GM18508 (cell line): ENCODE measurements at regions not wholly inside any gene's neighbourhood (a gene's known extent, or its start where the extent isn't known, plus 50 kb on each side); places are given as distances from the start of the nearest gene placed in this dataset.
"Not testable (repeated sequence)": the region's sequence is repeated elsewhere in the genome, so short reads cannot be mapped to it uniquely, and the experiment has no call there.

Experiments used
- ATAC-seq: cut with Tn5 transposase; IDR thresholded peaks from one replicate; pipeline ENCODE4 v1.9.1; 2021; ENCODE audit warnings: moderate number of reproducible peaks; ENCODE audit not compliant: insufficient read depth, unreplicated experiment

DNA sequence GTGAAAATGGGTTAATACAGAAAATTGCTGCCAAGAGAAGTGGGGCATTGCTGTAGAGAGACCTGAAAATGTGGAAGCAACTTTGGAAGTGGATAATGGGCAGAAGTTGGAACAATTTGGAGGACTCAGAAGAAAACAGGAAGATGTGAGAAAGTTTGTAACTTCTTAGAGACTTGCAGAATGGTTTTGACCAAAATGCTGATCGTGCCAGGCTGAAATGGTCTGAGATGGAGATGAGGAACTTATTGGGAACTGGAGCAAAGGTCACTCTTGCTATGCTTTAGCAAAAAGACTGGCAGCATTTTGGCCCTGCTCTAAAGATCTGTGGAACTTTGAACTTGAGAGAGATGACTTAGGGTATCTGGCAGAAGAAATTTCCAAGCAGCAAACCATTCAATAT lies 254.8 kb downstream of the KBTBD8 start:
- not testable (repeated sequence) for ATAC-seq

DNA sequence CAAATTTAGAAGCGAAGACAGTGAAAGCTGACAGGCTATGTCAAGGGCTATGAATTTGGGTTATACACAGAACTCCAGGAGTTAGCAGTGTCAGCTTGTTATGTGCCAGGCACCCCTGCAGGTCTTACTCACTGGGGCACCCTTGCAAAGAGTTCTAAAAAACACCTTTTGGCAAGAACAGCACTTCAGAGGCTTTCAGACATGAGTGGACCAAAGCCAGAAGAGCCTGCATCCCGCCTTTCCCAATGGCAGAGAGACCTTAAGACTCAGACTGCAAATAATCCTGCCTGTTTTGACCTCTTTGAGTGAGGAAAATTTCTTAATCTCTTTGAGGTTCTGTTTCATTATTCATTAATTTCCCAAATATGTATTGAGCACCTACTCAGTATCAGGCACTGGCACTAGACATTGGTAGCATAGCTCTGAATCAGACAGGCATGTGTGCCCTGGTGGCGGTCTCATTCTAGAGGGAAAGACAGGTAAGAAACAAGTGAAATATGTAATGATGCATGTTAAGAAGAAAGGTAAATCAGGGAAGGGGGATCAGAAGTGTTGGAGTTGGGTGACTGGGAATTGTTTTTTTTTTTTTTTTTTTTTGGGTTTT lies 280.0 kb downstream of the KBTBD8 start:
- ATAC-seq, result no peak

DNA sequence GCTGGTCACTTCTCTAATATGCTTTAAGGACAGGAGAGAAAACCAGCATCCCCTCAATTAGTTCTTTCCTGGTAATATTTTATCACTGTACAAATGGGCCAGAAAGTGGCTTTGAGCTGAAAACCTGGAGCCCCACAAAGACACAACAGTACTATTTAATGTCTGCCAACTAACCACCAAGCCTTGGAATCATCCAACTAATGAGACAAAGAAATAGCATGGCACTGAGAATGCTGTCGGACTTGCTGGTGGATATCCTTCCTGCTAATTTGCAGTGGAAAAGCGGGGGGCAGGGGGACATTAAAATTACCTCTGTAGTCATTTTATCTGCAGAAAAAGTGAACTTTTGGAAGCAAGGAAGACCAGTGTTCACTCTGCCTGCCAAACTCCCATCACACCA lies 288.5 kb downstream of the KBTBD8 start:
- ATAC-seq, result no peak

DNA sequence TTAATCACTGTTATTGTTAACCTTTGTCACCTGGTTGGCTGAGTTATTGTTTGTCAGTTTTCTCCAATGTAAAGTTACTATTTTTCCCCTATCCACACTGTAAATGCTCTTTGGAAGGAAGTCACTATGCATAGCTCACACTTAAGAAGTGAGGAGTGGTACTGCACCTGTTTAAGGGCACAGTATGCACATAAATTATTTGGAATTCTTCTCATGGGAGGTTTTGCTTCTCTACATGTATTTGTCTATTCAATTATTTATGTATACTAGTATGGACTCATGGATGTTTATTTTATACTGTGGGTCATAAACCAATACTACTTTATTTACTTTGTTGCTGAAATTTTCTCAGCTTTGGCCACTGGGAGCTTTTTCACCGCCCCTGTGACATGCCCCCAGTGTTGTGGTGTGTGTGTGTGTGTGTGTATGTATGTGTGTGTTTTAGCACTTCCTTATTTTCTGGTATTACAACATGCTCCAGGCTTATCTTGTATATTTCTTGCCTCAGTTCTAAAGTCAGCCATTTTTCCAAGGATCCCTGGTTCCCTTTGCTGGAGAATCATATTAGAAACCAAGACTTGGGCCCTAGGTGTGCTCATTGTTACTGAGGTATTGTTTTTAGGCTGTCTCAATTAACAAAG lies 290.5 kb downstream of the KBTBD8 start:
- no peak for ATAC-seq

DNA sequence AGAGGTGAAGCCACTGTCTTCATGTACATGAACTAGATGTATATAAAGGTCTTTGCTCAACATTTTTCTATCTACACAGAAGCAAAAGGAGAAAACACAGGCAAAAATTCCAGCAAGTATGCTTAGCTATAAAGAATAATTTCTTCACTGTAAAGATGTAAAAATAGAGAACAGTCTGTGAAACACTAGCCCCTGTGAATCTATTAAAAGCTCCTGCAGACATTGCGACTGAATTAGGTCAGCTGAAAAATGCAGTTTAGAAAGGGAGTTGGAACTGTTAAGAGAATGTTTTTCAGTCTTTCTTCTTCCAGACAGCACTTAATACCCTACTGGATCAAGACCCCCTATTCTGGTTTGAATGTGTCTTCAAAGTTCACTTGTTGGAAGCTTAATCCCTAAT lies 291.5 kb downstream of the KBTBD8 start:
- ATAC-seq, result no peak

DNA sequence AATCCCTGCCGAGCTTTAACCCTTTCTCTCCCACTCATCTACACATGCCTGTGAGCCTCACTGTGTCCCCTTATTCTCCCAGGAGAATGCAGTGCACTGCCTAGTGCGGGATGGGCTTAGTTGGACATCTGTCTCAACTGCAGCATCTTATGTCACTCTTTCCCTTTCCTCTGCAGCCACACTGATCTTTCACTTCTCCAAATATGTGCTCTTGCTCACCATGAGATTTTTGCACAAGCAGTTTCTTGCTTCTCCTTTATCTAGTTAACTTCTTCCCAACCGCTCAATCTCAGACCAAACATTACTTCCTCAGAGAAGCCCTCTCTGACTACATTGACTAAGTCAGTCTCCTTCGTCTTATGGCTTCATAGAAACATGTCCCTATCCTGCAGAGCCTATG lies 292.3 kb downstream of the KBTBD8 start:
- ATAC-seq, result no peak

DNA sequence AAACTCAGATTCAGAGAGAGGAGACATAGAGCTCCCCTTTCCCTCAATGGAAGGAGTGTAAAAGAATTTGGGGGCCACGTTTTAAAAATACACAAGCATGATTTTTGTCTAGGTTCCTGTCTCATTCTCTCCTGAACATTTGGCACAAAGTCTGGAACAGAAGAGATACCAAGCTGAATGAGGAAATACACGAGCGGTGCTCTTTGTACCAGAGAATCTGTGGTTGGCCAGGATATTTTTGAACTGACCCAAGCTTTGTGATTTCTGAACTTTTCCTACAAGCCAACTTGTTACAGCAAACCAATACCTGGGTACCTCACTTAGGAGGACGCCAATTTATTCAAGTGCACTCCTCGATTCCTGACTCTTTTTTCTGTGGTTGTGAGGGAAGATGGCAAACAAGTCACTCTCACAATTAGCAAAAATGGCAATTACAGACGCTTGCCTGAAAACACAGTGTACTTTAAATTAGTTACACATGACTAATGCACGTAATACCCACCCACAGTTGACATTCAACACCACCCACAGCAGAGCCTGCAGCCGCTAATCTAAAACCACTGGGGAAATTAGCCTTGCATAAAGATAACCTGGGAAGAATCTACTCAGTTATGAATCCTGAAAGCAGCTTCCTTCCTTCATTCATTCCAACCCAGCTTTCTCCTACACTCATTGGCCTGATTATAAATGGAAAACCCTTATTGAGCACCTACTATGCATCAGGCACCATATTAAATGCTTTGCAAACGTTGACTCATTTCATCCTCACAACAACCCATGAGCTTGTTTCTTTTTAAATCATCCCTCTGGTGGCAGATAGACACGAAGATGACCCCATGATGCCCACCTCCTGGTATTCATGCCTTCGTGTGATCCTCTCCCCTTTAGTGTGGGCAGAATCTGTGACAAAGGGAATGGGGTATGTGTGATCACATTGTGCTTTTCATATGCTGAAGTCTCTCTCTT lies 293.5 kb downstream of the KBTBD8 start:
- peak; percentile 42 for ATAC-seq

DNA sequence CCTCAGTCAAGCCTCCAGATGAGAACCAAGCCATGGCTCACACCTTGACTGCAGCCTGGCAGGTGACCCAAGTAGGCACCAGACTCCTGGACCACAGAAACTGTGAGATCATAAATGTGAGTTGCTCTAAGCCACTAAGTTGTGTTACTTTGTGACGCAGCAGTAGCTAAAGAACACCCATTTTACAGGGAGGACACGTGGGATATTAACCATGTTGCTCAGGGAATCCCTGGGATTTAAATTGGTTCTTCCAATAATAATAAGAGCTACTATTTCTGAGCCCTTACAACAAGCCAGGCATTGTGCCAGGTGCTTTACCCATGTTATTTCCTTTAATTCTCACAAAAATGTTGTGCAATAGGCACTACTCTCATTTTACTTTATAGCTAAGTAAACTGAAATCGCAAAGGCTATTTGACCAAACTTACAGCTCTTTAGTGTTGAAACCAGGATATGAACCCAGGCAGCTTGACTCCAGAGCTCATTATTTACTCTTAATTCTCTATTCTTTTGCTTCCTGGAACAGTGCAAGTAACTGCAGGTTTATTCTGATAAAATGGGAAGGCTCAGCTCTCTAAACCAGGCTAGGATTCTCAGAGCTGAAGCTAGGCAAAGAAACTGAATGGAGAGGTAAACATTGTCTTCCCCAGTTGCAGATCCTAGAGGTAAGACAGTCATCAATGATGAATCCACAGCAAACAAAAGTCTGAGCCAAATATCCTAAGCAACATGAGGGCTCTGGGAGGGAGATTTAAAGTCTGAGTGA lies 294.4 kb downstream of the KBTBD8 start:
- no peak for ATAC-seq

DNA sequence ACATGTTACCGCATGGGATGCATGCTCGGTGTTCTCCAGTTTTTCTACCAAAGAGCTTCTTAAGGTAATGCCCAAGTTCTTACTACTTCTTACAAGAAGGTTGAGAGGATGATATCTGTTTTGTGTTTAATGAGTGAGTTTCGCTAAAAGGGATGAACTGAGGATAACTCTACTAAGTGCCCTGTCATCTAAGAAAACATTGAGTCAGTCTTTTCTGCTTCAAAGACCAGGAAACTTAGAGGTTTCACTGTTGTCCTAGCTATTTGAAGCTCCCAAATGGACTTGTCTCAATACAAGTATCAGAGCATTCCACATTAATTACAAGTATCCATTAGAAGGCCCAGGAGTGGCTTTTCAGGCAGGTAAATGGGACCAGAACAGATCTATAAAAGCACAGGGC lies 296.2 kb downstream of the KBTBD8 start:
- no peak for ATAC-seq

DNA sequence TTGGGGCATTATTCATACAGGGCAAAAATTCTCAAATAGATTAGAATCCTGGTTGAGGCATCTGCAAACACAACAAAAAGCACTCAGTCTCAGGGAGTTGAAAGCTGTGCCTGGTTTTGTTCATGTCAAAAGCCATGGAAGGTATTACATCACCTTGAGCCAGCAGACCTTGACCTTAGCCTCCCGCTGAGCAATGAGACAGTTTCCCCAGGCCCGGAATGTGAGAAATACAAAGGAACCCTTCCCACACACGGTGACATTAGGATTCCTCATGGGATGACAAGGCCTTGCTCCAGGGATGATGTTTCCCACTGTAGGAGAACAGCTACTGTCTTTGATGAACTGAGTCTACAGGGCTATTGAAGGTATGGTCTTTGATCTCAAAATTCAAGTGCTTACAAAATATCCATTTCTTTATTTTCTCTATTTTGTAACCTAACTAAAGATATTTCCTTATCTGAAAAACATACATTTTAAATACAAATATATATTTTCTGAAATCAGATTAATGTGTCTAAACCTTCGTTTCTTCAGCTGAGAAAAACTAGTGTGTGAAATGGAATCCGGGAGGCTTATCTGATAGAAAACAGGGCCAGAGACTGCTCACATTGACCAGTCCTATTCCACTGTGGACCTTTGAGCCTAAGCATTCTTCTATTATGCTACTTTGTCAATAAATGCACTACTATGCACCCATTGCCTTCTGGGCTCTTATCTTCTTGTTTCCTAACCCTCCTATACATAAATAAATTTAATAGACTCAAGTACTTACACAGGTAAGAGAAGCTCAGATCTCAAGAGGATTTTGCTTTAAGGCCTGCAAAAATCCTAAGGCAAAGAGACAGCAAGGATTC lies 298.2 kb downstream of the KBTBD8 start:
- ATAC-seq, result no peak

DNA sequence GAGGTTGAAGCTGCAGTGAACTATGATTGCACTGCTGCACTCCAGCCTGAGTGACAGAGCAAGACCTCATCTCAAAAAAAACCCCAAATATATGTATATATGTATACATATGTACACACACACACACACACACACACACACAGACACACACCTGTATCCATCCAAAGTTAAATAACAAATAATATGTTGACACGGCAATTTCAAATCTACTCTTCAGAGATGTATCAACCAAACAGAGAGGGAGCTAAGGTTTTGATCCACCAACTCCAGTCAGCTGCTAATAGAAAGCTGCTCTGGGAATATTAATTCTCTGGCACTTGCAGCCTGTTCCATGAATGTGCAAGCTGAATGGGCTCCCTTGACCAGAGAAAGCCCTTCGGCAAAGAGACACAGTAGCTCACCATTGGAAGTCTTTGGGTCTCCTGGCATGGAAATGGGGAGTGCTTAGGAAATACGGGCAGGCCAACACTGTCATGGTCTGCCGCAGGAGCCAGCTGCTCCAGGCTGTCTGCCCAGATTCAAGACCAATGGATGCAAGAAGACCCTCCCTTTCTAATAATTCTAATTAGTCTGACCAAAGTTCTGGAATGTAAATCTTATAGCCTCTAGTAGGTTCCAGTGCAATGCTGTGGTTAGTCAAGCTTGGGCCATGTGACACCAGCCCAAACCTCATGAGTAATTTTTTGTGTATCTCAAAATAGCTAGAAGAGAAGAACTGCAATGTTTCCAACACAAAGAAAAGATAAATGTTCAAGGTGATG lies 299.8 kb downstream of the KBTBD8 start:
- ATAC-seq, result no peak

DNA sequence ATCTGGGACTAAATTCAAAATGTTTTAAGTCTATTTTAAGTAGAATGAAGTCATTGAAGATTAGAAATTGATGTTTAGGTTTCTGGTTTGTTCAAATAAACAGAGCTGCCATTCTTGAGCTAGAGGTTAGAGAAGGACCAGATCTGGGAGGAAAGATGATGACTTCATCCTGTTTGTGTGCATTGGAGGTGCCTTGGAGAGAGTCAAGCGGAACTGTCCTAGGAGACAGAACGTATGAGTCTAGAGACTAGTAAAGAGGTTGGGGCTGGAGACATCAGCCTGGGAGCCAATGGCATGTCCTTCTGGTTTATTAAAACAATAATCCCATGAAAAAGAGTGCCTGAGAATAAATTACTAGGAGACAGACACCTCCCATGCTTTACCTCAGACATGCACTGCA lies 303.4 kb downstream of the KBTBD8 start:
- no peak for ATAC-seq

DNA sequence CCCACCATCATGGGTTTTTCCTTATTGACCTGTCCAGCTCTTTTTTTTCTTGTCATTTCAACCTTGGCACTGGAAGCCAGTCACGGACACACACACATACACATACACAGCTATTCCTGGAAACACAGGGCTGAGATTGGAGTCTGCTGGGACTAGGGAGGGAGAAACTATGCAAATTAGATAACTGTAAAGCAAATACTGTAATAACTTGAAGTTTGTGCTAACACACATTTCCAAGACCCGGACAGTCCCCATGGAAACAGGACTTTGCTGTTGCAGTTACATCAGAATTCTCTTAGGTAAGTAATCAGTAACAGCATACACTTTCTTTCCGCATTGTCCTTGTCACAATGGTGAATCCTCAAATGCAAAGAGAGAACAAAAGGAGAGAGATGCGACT lies 304.4 kb downstream of the KBTBD8 start:
- ATAC-seq, result no peak

DNA sequence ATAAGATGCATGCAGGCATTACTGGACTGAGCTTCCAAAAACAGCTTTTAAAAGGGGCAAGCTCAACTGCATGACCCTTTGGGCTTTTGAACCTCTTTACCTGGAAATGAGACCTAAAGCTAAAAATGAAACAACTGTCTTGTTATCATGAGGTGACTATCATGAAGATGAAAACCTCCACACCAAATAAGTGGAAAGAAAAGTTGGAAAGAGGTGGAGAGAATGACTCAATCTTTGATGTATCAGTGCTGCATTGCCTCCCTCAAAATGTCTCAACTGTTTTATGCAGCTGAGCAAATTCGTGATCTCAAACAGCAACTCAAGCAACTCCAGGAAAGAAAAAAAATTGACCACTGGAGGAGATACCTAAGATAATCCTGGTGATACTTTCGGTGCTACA lies 307.1 kb downstream of the KBTBD8 start:
- no peak for ATAC-seq

DNA sequence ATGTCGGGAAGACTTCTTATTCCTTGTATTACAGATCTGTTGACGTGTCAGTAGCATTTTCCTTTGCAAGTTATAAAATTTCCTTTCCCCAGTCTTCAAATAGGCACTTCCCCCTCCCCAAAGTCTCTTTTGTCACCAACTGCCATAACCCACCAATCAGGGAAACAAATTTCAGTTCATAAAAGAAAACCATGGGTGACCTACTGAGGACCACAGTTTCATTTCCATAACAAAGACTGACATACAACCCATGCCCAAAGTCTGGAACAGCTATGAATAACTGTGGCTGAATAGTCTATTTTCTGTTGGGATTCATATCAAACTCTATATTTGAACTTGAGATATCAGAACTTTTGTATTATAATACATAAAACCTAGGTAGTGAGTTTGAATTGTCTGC lies 307.8 kb downstream of the KBTBD8 start:
- ATAC-seq, result no peak

DNA sequence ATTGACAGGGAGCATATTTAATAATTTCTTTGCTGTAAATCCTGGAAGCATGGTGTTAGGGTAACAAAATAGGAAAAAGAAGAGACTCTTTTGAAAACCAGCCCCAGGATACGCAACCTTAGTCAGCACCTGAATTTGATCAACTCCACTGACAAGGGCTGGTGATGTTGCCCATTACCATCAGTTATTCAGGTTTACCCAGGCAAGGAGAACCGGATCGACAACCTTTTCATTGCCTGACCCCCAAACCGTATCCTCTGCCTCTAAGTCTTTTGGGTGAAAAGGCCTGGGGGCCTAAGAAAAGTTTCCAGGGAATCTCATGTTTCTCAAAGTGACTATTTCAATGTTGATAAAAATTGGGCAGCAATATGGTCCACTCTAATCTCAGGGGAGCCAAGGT lies 313.3 kb downstream of the KBTBD8 start:
- ATAC-seq, result no peak

DNA sequence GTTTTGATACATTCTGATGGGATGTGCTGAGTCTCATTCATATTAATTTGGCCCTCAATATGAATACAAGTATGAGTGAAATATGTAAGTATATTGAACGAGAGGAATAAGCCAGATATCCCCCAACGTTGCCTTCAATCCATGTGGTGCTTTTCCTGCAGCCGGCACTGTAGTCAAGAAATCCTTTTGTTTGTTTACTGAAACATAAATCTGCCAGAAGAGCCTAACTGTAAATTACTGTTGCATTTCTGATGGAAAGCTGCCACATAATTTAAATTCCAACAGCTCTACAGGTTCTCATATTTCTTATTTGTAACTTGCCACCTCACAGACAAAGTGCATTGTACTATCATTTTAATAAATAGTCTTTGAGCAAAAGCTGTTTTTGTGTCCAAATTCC lies 314.0 kb downstream of the KBTBD8 start:
- no peak for ATAC-seq

DNA sequence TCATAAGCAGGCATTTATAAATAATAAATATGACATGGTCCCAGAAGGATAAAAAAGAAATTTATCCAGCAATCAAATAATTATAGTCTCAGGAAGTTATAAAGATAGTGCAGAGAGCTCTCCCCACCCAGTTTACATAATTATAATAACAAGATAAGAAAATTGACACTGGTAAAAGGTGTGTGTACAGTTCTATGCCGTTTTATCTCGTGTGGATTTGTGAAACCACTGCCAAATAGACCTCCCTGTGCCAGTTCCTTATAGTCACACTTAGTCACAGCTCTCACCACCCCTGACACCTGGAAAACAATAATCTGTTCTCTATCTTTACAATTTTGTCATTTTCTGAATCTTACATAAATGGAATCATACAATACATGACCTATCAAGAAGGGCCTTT lies 320.1 kb downstream of the KBTBD8 start:
- no peak for ATAC-seq

DNA sequence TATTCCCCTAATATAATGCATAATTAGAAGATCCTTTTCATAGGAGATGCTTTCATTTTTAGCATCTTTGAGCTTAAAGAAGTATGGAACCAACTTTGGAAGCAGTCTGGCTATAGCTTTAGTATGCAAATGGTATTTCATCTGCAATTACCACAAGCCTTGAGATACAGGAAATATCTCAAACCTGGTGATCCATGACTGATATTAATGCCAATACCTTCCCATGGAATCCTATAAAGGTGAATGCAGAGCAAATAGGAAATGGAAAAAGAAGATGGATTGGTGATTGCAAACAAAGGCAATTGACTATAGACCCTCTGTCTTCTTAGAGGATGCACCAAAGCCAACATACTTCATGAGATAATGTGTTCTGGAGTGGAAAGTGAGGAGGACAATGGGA lies 326.4 kb downstream of the KBTBD8 start:
- ATAC-seq, result no peak
